Neural cell (in vitro differentiated cells): ENCODE measurements at regions not wholly inside any gene's neighbourhood (a gene's known extent, or its start where the extent isn't known, plus 50 kb on each side); places are given as distances from the start of the nearest gene placed in this dataset.

ENCODE experiments used
- CTCF ChIP-seq: fragments of 450-650 bp; IDR thresholded peaks from 2 replicates; pipeline ENCODE4 v1.5.1; 2014; ENCODE audit warnings: antibody characterized with exemption, mild to moderate bottlenecking, moderate library complexity; ENCODE audit not compliant: poor library complexity, severe bottlenecking
- EP300 ChIP-seq: fragments of 450-650 bp; conservative IDR thresholded peaks from 2 replicates; pipeline ENCODE4 v1.6.1; 2014; ENCODE audit warnings: antibody characterized with exemption, mild to moderate bottlenecking, moderate library complexity; ENCODE audit not compliant: poor library complexity, severe bottlenecking
- EZH2 ChIP-seq: fragments of 200-600, 300-800 bp; shearing (Covaris generic), sonication (generic); IDR thresholded peaks from 2 replicates; pipeline ENCODE4 v1.6.1; 2014; ENCODE audit warnings: antibody characterized with exemption, low read length, borderline replicate concordance, mild to moderate bottlenecking; ENCODE audit not compliant: insufficient read depth, poor library complexity, severe bottlenecking
- MXI1 ChIP-seq: fragments of 450-650 bp; conservative IDR thresholded peaks from 2 replicates; pipeline ENCODE4 v1.6.1; 2014; ENCODE audit warnings: antibody characterized with exemption, mild to moderate bottlenecking; ENCODE audit not compliant: poor library complexity, severe bottlenecking
- POLR2AphosphoS5 ChIP-seq: IDR thresholded peaks from 2 replicates; pipeline ENCODE4 v1.6.1; 2012
- RAD21 ChIP-seq: fragments of 450-650 bp; conservative IDR thresholded peaks from 2 replicates; pipeline ENCODE4 v1.6.1; 2014; ENCODE audit warnings: antibody characterized with exemption, mild to moderate bottlenecking, moderate library complexity
- REST ChIP-seq: IDR thresholded peaks from 2 replicates; pipeline ENCODE4 v1.6.1; 2012; ENCODE audit warnings: borderline replicate concordance
- SMC3 ChIP-seq: fragments of 450-650 bp; conservative IDR thresholded peaks from 2 replicates; pipeline ENCODE4 v1.6.1; 2014; ENCODE audit warnings: antibody characterized with exemption, mild to moderate bottlenecking, moderate library complexity; ENCODE audit not compliant: poor library complexity
- TAF1 ChIP-seq: IDR thresholded peaks from 2 replicates; pipeline ENCODE4 v1.6.1; 2012; ENCODE audit warnings: low read depth

DNA sequence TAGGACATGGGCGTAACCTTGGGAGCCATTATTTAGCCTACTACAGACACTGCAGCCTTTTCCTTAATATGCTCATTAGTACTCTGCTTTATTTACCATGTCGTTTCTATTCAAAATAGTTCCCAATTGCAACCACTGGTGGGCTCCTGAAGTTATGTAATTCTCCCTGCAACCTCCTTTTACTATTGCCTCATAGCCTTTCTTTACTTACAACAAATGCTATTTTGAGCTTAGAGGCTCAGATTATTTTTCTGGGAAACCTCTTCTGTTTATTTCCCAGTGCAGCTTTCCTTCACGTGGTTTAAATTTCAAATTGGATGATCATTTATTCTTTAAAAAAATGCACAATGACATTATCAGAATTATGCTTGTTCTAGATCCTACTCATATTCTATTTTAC lies 492.3 kb upstream of the TMEFF2 start:
- no peak for TF ChIP-seq CTCF
- TF ChIP-seq EP300: no peak
- TF ChIP-seq POLR2AphosphoS5: no peak
- TF ChIP-seq RAD21: no peak
- no peak for TF ChIP-seq SMC3
- no peak for TF ChIP-seq EZH2
- no peak for TF ChIP-seq TAF1
- TF ChIP-seq REST: no peak
- no peak for TF ChIP-seq MXI1
